Uterus (tissue), 2 donors: ENCODE measurements at regions not wholly inside any gene's neighbourhood (a gene's known extent, or its start where the extent isn't known, plus 50 kb on each side); places are given as distances from the start of the nearest gene placed in this dataset.

Experiments
- CTCF ChIP-seq, 4 experiments: fragments of 200-600 bp in 2 of 4; fragments of 450-650 bp in 2 of 4; sonication (generic) in 2 of 4; IDR thresholded peaks; one replicate each; pipeline ENCODE4 v1.5.1; 2016 to 2019; ENCODE audit warnings: antibody characterized with exemption in 4 of 4, mild to moderate bottlenecking in 2 of 4, moderate library complexity in 1 of 4
- POLR2A ChIP-seq, 2 donors: fragments of 450-650 bp; IDR thresholded peaks; one replicate each; pipeline ENCODE4 v1.6.1; 2016; ENCODE audit warnings: antibody characterized with exemption in 2 of 2, mild to moderate bottlenecking in 1 of 2, moderate library complexity in 1 of 2

DNA sequence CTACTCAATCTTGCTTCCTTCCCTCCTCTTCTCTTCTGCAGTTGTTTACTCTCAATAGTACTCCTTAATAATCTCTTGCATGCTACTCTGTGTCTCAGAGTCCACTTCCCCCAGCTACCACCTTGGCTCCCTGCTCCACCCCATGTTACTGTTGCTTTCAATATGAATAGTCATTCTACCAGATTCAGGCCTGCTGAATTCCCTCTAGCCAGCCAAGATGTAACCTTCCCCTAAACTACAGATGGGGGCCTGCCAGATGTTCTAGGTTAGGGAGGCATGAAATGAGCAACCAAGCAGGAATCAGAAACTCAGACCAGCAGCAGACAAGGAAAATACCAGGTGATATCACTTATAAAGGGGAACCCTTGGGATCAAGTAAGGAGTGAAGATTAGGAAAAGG, 392.1 kb upstream of the DDHD1 start:
- TF ChIP-seq CTCF (IDR thresholded peaks at IDR 0.05) (no peak), POLR2A (IDR thresholded peaks at IDR 0.05) (no peak)
